HG03457 (cell line): ENCODE measurements at regions not wholly inside any gene's neighbourhood (a gene's known extent, or its start where the extent isn't known, plus 50 kb on each side); places are given as distances from the start of the nearest gene placed in this dataset.

ENCODE experiments used
- ATAC-seq: cut with Tn5 transposase; IDR thresholded peaks from one replicate; pipeline ENCODE4 v1.9.1; 2021; ENCODE audit warnings: moderate number of reproducible peaks; ENCODE audit not compliant: unreplicated experiment

DNA sequence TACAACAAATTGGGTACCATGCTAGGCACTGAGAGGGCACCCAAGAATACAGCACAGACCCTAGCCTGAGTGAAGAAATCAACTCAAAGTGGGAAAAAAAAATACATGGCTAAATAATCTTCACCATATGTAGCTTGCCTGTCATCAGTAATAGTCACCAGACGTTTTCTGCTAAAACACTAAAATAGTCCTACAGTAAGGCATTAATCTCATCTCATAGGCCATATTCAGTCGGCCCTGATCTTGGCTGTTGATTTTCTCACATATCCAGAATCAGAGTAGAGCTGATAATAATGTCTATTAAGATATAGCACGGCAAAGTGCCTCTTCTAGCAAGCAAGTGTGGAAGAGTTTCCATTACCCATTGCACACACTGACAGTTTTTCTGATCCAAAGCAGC, 322.1 kb upstream of the SLC30A5 start:
- no peak for ATAC-seq

DNA sequence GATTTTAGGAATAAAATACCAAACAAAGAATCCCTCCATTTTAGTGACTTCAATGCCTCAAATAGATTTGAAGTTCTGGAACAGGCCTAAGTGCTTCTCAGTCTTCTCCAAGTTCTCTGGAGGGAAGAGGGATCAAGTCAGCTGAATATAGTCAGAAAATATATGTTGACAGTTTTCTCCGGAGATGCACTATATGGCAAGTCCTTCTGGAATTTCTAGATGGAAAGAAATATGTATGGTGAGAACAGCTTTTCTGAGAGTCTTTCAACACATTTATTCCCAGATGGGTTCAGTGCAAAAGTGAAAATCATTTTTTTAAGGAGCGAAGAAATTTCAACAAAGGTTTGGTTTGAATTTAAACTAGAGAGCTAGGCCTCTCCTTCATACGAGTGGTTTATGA, 317.4 kb upstream of the SLC30A5 start:
- ATAC-seq: no peak

GRCh38 chr5:68777135-68777534, 316.7 kb upstream of the SLC30A5 start:
- ATAC-seq: no peak

- no peak for ATAC-seq
Measured at GRCh38 chr5:68778484-68778883, 315.3 kb upstream of the SLC30A5 start.

GRCh38 chr5:68780299-68780955, 313.4 kb upstream of the SLC30A5 start:
- ATAC-seq: no peak

- ATAC-seq: no peak
Measured at GRCh38 chr5:68793074-68793473, 300.7 kb upstream of the SLC30A5 start.

DNA sequence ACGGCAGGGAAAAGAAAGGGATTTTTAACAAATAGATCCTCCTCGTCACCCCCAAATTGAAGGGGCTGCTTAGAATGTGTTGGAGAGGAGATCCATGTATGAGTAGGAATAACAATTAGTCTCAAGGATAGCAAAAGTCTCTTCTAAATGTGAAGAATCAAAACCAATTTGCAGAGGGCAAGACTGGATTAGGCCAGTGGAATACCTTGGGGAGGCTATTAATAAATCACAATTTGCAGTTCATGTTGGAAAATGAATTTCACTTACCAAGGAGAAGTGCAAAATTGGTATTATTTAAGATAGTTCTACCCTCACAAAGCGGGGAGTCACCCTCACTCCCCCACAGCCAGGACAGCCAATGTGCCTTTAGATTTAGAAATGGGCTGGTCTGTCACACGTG, 299.8 kb upstream of the SLC30A5 start:
- ATAC-seq: no peak

DNA sequence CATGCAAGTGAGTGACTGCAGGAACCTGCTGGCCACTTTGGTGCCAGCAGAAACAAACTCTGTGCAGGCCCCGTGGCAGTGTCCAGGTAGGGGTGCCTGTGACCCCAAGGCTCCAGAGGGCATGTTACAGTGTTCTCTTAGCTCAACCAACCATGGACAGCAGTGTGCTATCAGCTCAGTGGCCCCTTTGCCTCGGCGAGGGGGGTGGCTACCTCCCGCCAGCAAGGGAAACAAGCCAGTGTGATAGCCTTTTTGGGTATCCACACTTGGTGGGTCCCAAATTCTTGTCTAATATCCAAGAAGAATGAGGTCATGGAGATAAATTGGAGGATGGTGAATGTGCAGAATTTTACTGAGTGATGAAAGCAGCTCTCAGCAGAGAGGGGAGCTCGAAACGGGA, 298.6 kb upstream of the SLC30A5 start:
- ATAC-seq: no peak

GRCh38 chr5:68798877-68799843, 294.7 kb upstream of the SLC30A5 start:
- no peak for ATAC-seq

DNA sequence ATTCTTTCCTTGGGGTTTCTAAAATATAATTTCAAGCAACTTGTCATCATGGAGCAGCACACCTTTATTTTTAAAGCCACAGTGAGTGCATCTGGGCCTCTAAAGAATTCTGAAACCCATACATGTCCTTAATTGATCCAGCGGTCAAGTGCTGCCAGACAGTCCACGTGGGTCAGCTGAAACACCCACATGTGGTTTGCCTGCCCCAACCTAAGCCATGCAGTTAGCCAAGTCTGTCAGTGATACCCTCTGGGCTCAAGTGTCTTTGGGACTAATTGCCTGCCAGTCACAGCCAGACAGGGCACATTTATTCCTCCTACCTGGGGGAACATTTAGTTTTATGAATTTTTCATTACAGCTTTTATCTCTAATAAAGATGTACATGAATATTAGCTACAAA, 291.4 kb upstream of the SLC30A5 start:
- ATAC-seq: no peak

GRCh38 chr5:68803881-68804319, 289.9 kb upstream of the SLC30A5 start:
- ATAC-seq: no peak

DNA sequence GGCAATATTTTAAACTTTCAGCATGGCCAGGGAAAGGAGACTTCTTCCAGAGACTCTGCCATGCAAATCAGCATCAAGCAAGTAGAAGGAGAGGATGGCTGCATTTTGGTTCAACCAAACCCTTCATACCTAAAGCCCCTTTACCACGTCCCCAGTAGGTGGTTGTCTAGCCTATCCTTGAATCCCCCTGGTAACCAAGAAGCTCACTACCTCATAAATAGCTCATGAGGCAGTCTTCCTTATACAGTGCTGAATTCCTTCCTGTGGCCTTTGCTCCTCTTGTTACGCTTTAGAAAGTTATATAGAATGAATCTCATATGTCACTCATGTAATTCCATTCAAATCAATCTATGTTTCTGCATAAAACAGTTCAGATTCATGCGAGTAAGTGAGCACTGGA, 289.5 kb upstream of the SLC30A5 start:
- no peak for ATAC-seq

DNA sequence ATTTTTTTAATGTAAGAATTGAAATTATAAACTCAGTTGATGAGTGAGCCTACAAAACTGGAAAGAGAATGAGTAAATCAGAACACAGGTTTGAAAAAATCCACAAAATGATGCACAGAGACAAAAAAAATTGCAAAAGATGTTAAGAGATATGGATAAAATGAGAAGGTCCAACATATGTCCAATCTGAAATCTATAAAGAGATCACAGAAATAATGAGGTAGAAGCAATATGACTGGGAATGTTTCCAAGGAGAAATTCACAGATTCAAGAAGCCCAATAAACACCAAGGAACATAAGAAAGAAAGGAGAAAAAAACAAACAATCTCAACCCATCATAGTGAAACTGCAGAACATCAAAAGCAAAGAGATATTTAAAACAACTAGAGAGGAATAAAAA, 288.4 kb upstream of the SLC30A5 start:
- no peak for ATAC-seq

GRCh38 chr5:68817632-68818031, 276.2 kb upstream of the SLC30A5 start:
- no peak for ATAC-seq

DNA sequence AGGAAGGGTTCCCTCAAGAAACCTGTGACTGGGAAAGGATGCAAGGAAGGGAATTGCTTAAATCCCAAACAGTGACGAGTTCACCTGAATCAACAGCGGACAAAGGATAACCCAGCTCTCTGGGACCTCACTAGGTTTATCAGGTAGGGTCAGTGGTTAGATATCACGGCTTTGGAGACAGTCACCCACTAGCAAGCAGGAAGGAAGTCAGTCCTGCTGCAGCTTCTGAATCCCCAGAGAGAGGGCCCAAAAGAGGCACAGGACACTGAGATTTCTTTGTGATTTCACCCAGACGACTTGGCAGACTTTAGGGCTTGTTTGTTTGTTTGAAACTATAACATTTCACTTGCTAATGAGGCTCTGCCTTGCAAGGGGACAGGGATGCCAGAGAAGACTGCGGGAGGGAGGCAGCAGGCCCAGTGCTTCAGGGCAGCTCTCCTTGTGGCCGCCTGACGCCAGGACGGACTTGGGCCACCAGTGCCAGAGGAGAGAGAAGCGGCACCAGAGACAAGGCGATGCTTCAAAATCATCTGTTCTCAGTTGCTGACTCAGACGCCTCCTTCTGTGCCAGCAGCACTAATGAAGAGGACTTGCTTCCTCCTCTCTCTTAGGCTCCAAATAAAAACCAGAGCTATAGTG, 275.6 kb upstream of the SLC30A5 start:
- ATAC-seq: no peak

DNA sequence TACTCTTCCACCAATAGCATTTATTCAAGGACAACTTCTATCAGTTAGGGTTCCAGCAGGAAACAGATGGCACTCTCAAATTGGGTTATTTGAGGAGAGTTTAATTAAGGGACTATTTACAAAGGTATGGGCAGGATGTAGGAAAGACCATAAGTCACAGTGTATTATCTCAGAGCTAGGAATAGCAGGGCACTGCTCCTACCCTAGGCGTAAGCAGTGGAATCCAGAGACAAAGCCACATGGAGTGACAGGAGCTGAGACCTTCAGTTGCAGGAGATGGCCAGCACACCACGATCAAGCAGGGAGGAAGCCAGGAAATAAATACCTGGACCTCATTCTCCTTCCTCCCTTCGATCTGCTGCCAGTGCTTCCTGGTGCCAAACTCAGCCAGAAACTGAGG, 274.9 kb upstream of the SLC30A5 start:
- ATAC-seq: no peak

DNA sequence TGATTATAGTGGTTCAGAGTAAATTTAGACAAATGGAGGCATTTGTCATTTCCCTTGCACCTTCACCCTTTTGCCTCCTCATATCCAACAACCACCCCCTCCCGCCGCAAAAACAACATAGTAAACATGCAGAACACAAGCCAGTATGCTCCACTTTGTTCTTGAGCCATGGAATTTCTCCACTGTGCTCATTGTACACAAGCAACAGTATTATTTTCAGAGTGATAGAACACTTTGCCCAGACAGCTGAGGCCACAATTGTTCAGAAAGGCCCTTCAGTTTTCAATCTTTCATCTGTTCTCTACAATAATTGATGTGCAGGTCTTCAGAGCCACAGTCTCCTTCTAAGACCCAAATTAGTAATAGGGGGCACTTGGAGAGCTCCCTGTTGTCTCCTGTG, 272.8 kb upstream of the SLC30A5 start:
- ATAC-seq: no peak

GRCh38 chr5:68822796-68823195, 271.0 kb upstream of the SLC30A5 start:
- no peak for ATAC-seq

DNA sequence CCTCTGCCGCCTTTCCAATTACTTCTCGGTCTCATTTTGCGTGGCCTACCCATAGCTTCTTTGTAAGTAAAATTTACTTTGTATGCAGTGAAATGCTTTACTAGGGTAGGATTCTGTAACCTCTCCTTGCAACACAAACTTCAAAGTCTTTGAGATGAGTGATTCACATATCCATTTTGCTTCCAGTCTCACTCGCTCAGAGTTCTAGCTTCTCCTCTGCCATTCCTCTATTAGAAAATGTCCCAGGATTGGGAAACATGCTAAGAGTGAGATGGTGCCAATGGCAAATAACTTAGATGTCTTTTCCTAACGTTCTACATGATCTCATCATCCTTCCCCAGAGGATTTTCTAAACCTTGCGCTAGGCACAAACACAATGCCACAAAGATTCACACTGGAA, 270.5 kb upstream of the SLC30A5 start:
- ATAC-seq: no peak

DNA sequence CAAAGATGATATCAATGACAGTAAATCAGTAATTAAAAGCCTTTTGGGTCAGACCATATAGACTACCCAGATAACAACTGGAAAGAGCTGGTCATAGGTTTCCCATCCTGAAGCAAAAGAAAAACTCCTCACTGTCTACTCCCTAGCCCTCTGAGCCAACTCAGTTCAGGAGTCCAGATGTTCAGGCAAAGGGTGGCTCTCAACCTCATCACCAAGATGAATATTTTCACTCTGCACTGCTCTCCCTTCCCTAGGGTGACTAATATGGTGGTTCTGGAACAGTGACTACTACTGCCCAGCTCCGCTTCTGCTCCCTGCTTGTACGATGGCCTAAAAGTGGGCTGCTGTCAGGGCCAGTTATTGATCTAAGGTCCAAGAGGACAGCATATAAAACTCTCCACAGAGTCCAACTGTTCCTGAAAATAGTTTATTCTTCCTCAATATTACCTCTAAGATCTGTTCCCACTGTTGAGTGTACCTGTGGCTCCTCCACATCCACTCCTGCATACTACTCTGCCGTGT, 263.4 kb upstream of the SLC30A5 start:
- no peak for ATAC-seq

DNA sequence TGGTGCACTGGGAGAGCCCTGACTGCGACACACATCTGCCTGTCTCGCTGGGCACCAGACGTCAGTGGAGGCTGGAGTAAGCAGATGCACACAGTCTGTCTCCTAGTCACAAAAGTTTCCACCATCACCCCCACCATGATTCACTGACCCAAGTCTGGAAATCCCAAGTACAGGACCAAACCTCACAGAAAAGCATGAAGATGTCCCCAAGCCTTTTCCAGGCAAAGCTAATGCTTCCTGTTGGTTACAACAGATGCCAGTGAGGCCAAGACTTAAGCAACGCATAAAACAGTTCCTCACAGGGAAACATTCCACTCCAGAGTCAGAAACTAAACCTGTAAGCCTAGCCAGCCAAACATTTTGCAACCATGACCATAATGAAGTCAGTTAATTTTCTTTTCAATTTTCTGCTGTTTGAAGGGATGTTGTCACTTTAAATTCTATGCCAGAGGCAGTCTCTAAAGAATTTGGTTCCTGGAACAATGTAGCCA, 259.3 kb upstream of the SLC30A5 start:
- no peak for ATAC-seq
